Prostate gland (tissue), 2 donors: ENCODE measurements at regions not wholly inside any gene's neighbourhood (a gene's known extent, or its start where the extent isn't known, plus 50 kb on each side); places are given as distances from the start of the nearest gene placed in this dataset.

Experiments
- DNase-seq: peaks from one replicate; pipeline ENCODE4 v3.0.0-alpha.2; 2019; ENCODE audit warnings: low spot score
- H3K27ac ChIP-seq, 2 donors: fragments of 200-600 bp; sonication (generic); 2 replicates each; pipeline ENCODE4 v1.5.1; 2017 to 2019
- H3K27me3 ChIP-seq: fragments of 200-600 bp; sonication (generic); replicated peaks from 2 replicates; pipeline ENCODE4 v1.5.1; 2019; ENCODE audit not compliant: insufficient read depth
- H3K36me3 ChIP-seq, 2 donors: fragments of 200-600 bp; sonication (generic); 1 replicate in 1 of 2; 2 replicates in 1 of 2; pipeline versions ENCODE4 v1.5.1 to v1.8.1; 2017 to 2019
- H3K4me1 ChIP-seq: fragments of 200-600 bp; sonication (generic); replicated peaks from 2 replicates; pipeline ENCODE4 v1.5.1; 2019
- H3K4me3 ChIP-seq, 2 donors: fragments of 200-600 bp; sonication (generic); 2 replicates each; pipeline ENCODE4 v1.5.1; 2017 to 2019
- H3K9me3 ChIP-seq: fragments of 200-600 bp; sonication (generic); 2 replicates; pipeline ENCODE4 v1.5.1; 2017
- POLR2A ChIP-seq: fragments of 450-650 bp; IDR thresholded peaks from one replicate; pipeline ENCODE4 v1.6.1; 2016; ENCODE audit warnings: antibody characterized with exemption, mild to moderate bottlenecking
- POLR2AphosphoS5 ChIP-seq: sonication (generic); formaldehyde crosslinking; IDR thresholded peaks from one replicate; pipeline ENCODE4 v1.6.1; 2017; ENCODE audit warnings: antibody characterized with exemption
- WGBS: methylation state at CpG from one replicate; pipeline ENCODE4 v1.1.5; 2018; 5-methylcytosine and 5-hydroxymethylcytosine counted together
- intact Hi-C: fragments of 100-400 bp; cut with DNase I; formaldehyde crosslinking; loops from one replicate; pipeline ENCODE4 v1.14.2; 2022
- TF ChIP-seq, protein P1 (sequence below), 4 experiments: fragments of 200-600 bp in 2 of 4; fragments of 450-650 bp in 2 of 4; sonication (generic) in 2 of 4; IDR thresholded peaks; 1 replicate in 3 of 4; 2 replicates in 1 of 4; pipeline ENCODE4 v1.5.1; 2016 to 2019; ENCODE audit warnings: antibody characterized with exemption in 4 of 4, mild to moderate bottlenecking in 2 of 4, moderate library complexity in 2 of 4

DNA sequence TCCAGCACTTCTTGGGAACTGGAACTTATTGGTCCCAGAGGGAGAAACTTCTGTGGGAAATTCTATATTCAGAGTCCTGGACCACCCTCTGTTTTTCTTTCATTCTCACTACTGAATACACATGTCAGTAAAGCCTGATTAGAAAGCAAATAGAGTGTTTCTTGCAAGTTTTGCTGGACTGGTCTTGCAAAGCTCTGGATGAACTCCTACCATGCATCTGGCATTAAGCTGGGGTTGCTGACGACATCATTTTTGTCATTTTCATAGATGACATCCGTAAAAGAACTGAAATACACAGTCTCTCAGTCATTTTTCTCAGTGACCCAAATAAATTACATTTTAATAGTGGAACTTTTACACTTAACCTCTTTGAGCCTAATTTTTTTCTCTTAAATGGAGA lies 283.2 kb downstream of the DMAC1 start:
- Histone ChIP-seq H3K36me3 (no peaks in the 10 kb centered on the region), H3K27me3 (no peaks in the 10 kb centered on the region), H3K4me1 (no peaks in the 10 kb centered on the region), H3K27ac (no peak overlapping the region), H3K9me3 (no peaks in the 10 kb centered on the region), H3K4me3 (no peak overlapping the region)
- intact Hi-C loops: no loop called here
- TF ChIP-seq, protein P1, sequence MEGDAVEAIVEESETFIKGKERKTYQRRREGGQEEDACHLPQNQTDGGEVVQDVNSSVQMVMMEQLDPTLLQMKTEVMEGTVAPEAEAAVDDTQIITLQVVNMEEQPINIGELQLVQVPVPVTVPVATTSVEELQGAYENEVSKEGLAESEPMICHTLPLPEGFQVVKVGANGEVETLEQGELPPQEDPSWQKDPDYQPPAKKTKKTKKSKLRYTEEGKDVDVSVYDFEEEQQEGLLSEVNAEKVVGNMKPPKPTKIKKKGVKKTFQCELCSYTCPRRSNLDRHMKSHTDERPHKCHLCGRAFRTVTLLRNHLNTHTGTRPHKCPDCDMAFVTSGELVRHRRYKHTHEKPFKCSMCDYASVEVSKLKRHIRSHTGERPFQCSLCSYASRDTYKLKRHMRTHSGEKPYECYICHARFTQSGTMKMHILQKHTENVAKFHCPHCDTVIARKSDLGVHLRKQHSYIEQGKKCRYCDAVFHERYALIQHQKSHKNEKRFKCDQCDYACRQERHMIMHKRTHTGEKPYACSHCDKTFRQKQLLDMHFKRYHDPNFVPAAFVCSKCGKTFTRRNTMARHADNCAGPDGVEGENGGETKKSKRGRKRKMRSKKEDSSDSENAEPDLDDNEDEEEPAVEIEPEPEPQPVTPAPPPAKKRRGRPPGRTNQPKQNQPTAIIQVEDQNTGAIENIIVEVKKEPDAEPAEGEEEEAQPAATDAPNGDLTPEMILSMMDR (IDR thresholded peaks at IDR 0.05): no peak
- TF ChIP-seq POLR2A: no peak
- TF ChIP-seq POLR2AphosphoS5: no peak
- DNase-seq: no peak
- 50% methylated on average over 2 of the region's 2 CpGs for WGBS

DNA sequence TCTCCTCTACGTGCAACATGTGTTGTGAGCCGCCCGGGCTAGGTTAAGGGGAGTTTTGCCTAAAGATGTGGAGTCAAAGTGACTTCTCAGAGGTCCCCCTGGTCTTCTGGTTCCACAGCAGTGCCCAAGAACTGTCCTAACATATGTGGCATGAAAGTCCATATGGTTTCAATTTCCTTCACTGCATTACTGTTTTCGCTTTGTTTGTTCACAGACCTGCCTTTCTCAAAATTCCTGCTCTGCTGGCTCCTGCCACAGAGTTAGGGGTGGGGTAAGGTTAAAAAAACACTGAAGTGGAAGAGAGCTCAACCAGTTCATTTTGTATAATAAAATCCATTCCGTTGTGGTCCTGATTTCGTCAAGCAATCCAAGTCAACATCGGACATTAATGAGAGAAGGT lies 289.4 kb downstream of the DMAC1 start:
- H3K9me3 ChIP-seq: no peaks in the 10 kb centered on the region
- H3K36me3 ChIP-seq: no peaks in the 10 kb centered on the region
- H3K27ac ChIP-seq: no peak overlapping the region
- no peak for TF ChIP-seq POLR2A
- TF ChIP-seq POLR2AphosphoS5: no peak
- TF ChIP-seq, protein P1 (IDR thresholded peaks at IDR 0.05): no peak
- DNase-seq: no peak
- H3K4me3 ChIP-seq: no peak overlapping the region
- H3K4me1 ChIP-seq: no peaks in the 10 kb centered on the region
- 53% methylated on average over 7 of the region's 7 CpGs for WGBS
- intact Hi-C loops: no loop called here
- H3K27me3 ChIP-seq: no peaks in the 10 kb centered on the region

DNA sequence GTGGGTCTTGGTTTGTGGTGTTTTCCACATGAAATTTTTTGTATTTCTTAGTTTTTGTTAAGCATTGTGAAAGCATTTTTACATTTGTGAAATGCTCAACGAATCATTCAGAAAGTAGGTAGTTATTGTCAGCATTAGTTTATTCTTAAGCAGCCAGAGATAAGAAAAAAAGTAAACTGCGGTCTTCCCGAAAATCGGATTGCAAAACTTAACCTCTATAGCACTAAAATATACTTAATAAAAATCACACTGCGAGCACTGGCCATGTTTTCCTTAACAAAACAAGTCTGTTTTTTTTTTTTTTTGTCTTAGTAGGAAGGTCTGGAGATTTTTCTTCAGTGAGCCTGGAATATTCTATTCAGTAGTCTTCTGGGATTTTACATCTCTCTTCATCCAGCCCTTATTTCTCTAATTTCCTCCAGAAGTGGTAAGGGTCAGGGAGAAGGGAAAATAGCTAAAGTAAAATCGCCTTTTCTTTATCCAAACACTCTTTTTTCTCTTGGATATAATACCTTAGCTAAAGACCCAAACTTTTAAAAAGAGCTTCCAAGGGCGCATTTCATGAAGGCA lies 289.9 kb downstream of the DMAC1 start:
- Histone ChIP-seq H3K27me3 (no peaks in the 10 kb centered on the region), H3K4me1 (no peaks in the 10 kb centered on the region), H3K4me3 (no peak overlapping the region), H3K36me3 (no peaks in the 10 kb centered on the region), H3K27ac (no peak overlapping the region), H3K9me3 (no peaks in the 10 kb centered on the region)
- intact Hi-C loops: no loop called here
- no peak for DNase-seq
- WGBS: 92% methylated on average over 7 of the region's 7 CpGs
- TF ChIP-seq, protein P1 (IDR thresholded peaks at IDR 0.05): no peak
- TF ChIP-seq POLR2AphosphoS5 (no peak), POLR2A (no peak)

DNA sequence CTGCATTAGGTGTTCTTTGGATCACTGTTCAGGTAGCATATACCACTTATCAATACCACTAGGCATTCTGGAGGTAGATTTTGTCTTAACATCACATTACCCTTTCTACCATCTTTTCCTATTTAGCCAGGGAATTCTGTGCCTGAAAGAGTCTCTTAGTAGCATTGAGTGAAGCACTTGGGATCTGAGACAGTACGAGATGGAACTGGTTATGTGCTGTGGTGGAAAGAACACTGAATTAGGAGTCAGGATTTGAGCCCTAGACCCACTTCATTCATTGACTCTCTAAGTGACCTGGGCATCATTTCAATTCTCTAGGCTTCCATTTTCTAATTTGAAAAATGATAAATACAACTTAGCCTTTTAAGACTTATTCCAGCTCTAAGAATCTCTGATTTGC lies 291.1 kb downstream of the DMAC1 start:
- TF ChIP-seq POLR2A (no peak), POLR2AphosphoS5 (no peak)
- TF ChIP-seq, protein P1 (IDR thresholded peaks at IDR 0.05): no peak
- no peak for DNase-seq
- H3K27me3 ChIP-seq: no peaks in the 10 kb centered on the region
- H3K9me3 ChIP-seq: no peaks in the 10 kb centered on the region
- no peaks in the 10 kb centered on the region for H3K36me3 ChIP-seq
- WGBS: 91% methylated on average over 1 of the region's 1 CpG
- no peak overlapping the region for H3K27ac ChIP-seq
- no peaks in the 10 kb centered on the region for H3K4me1 ChIP-seq
- intact Hi-C loops: no loop called here
- no peak overlapping the region for H3K4me3 ChIP-seq

DNA sequence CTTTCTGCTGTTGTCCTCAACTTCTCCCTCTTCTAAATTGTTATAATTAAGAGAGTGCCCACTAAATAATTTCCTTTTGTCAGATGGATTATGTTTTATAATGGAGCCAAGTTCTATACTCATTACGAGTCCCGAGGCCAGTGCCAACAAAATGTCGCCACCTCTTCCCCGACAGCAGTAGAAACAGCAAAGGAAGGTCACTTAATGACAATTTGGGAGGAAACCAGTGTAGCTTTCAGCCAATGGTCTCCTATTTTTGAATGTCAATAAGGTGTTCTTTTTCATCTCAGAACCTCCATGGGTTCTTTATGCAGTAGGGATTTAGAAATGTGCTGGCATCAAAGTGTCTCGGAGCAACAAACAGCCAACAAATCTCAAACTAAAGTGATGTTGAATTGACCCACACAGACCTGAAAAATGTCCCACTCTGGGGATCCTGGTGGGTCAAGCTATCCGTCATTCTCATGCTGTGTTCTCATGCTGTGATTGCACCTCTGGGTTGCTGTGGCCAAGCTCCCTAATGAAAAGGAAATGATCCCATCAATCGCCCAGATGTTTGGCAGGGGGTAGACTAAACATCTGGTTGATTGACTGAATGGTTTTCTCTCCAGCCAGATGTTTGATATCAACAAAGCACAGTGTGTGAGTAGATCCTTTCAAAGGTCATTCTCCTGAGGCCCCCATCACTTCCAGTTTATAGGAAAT lies 291.9 kb downstream of the DMAC1 start:
- intact Hi-C loops: no loop called here
- TF ChIP-seq POLR2AphosphoS5 (no peak), POLR2A (no peak)
- TF ChIP-seq, protein P1 (IDR thresholded peaks at IDR 0.05): no peak
- Histone ChIP-seq H3K4me1 (no peaks in the 10 kb centered on the region), H3K36me3 (no peaks in the 10 kb centered on the region), H3K27ac (no peak overlapping the region), H3K27me3 (no peaks in the 10 kb centered on the region), H3K9me3 (no peaks in the 10 kb centered on the region), H3K4me3 (no peak overlapping the region)
- no peak for DNase-seq
- 73% methylated on average over 7 of the region's 7 CpGs for WGBS
